NCI-H2081 (cell line): ENCODE measurements at regions not wholly inside any gene's neighbourhood (a gene's known extent, or its start where the extent isn't known, plus 50 kb on each side); places are given as distances from the start of the nearest gene placed in this dataset.
A peak's percentile ranks its signal among the peaks of the same experiment; 100 is the strongest.
"Not testable (repeated sequence)": the region's sequence is repeated elsewhere in the genome, so short reads cannot be mapped to it uniquely, and the experiment has no call there.

Experiments
- DNase-seq, 2 experiments: peaks; one replicate each; lab custom pipeline; 2025; lab: John Stamatoyannopoulos, UW

- DNase-seq = no peak
These were observed 587.5 kb upstream of the ADGRL2 start for GRCh38 chr1:81213279-81213678.

GRCh38 chr1:81209461-81209860 lies 591.3 kb upstream of the ADGRL2 start:
- DNase-seq = no peak

- no peak for DNase-seq
These were observed 592.3 kb upstream of the ADGRL2 start for GRCh38 chr1:81208441-81208840.

GRCh38 chr1:81205956-81206355 lies 594.8 kb upstream of the ADGRL2 start:
- DNase-seq = no peak

- DNase-seq = no peak
These were observed 599.0 kb upstream of the ADGRL2 start for GRCh38 chr1:81201779-81202178.

GRCh38 chr1:81197591-81197990 lies 603.1 kb upstream of the ADGRL2 start:
- DNase-seq = peak in 1 of 2 experiments; percentile 15

GRCh38 chr1:81192647-81193642 lies 607.8 kb upstream of the ADGRL2 start:
- no peak for DNase-seq

GRCh38 chr1:81190003-81190402 lies 610.7 kb upstream of the ADGRL2 start:
- no peak for DNase-seq

- DNase-seq = no peak
These were observed 613.1 kb upstream of the ADGRL2 start for GRCh38 chr1:81187635-81188034.

GRCh38 chr1:81186261-81186660 lies 614.5 kb upstream of the ADGRL2 start:
- no peak for DNase-seq

GRCh38 chr1:81183553-81183952 lies 617.2 kb upstream of the ADGRL2 start:
- DNase-seq = no peak

GRCh38 chr1:81183051-81183450 lies 617.7 kb upstream of the ADGRL2 start:
- DNase-seq = no peak

- no peak for DNase-seq
These were observed 621.5 kb upstream of the ADGRL2 start for GRCh38 chr1:81179242-81179641.

- not testable (repeated sequence) for DNase-seq
These were observed 622.2 kb upstream of the ADGRL2 start for GRCh38 chr1:81178431-81179093.

GRCh38 chr1:81174811-81175476 lies 625.8 kb upstream of the ADGRL2 start:
- no peak for DNase-seq

GRCh38 chr1:81174052-81174451 lies 626.7 kb upstream of the ADGRL2 start:
- no peak for DNase-seq

- DNase-seq = no peak
These were observed 628.3 kb upstream of the ADGRL2 start for GRCh38 chr1:81172483-81172882.

GRCh38 chr1:81170721-81171120 lies 630.0 kb upstream of the ADGRL2 start:
- DNase-seq = no peak

- no peak for DNase-seq
These were observed 634.8 kb upstream of the ADGRL2 start for GRCh38 chr1:81165963-81166362.

- no peak for DNase-seq
These were observed 640.0 kb upstream of the ADGRL2 start for GRCh38 chr1:81160696-81161095.

GRCh38 chr1:81158592-81158991 lies 642.1 kb upstream of the ADGRL2 start:
- no peak for DNase-seq

- no peak for DNase-seq
These were observed 643.0 kb upstream of the ADGRL2 start for GRCh38 chr1:81157686-81158085.

- DNase-seq = no peak
These were observed 643.8 kb upstream of the ADGRL2 start for GRCh38 chr1:81156887-81157286.
